ENCODE measurements at regions not wholly inside any gene's neighbourhood (a gene's known extent, or its start where the extent isn't known, plus 50 kb on each side); places are given as distances from the start of the nearest gene placed in this dataset.

DNA sequence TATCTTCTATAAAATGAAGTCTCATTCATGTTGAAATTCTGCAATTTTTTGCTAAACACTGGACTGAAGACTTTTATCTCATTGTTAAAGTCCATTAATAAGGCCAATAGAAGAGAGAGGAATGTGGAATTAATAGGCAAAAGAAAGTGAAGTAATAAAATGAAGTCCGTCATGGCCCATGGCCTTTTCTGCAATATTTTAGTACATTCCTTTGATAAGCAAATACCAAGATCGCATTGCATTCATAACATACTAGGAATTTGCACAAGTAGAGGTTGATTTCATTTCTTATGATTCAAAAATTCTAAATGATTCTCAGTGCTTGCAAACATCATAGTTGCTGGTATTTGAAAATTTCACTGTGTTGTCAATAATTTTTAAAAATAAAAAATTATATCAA, 664.0 kb downstream of the NR2F1-AS1 start:
- TF ChIP-seq, protein P1, sequence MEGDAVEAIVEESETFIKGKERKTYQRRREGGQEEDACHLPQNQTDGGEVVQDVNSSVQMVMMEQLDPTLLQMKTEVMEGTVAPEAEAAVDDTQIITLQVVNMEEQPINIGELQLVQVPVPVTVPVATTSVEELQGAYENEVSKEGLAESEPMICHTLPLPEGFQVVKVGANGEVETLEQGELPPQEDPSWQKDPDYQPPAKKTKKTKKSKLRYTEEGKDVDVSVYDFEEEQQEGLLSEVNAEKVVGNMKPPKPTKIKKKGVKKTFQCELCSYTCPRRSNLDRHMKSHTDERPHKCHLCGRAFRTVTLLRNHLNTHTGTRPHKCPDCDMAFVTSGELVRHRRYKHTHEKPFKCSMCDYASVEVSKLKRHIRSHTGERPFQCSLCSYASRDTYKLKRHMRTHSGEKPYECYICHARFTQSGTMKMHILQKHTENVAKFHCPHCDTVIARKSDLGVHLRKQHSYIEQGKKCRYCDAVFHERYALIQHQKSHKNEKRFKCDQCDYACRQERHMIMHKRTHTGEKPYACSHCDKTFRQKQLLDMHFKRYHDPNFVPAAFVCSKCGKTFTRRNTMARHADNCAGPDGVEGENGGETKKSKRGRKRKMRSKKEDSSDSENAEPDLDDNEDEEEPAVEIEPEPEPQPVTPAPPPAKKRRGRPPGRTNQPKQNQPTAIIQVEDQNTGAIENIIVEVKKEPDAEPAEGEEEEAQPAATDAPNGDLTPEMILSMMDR (IDR thresholded peaks at IDR 0.05) = no peak
- no peak for TF ChIP-seq POLR2A (IDR thresholded peaks at IDR 0.05)
